GM19238 (cell line): ENCODE measurements at regions not wholly inside any gene's neighbourhood (a gene's known extent, or its start where the extent isn't known, plus 50 kb on each side); places are given as distances from the start of the nearest gene placed in this dataset.
"Not testable (repeated sequence)": the region's sequence is repeated elsewhere in the genome, so short reads cannot be mapped to it uniquely, and the experiment has no call there.

Experiments used
- DNase-seq: peaks from one replicate; pipeline ENCODE4 v3.0.0; 2011; ENCODE audit warnings: low spot score; ENCODE audit not compliant: insufficient read length

- no peak for DNase-seq
Measured at GRCh38 chr4:173769568-173769967, 239.5 kb upstream of the HAND2 start.

DNA sequence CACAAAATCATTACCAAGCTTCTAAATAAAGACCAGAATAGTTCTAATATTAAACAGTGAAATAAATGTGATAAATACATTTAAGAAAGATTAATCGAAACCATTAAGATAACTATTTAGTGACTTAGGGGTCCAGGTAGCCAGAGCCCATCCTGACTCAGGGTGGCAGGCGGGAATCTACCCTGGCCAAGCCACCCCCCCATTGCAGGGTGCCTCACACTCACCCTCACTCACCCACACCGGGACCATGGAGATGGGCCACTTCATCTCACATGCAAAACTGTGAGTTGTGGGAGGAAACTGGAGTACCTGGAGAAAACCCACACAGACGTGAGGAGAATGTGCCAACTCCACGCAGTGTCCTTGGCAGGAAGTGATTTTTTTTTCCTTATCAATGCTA, 237.6 kb upstream of the HAND2 start:
- no peak for DNase-seq

- no peak for DNase-seq
Measured at GRCh38 chr4:173766171-173766600, 236.2 kb upstream of the HAND2 start.

DNA sequence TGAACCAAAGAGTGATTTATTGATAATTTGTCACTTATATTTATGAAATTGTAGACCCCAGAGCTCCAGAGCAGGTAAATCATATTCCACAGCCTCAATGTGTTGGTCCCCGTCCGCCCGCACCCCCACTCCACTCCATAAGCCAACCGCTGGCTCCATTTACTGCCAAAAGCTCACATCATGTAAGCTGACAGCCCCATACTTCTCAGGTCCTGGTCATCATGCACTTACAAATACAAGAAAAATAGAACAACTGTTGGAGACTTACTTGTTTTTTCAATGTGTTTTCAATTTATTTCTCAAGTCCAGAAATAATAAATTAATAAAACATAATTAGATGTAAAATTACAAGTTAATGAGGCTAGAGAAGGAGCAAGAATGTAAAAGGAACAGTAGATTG, 235.7 kb upstream of the HAND2 start:
- DNase-seq = no peak

GRCh38 chr4:173763389-173763788, 233.4 kb upstream of the HAND2 start:
- DNase-seq = no peak

- DNase-seq = no peak
Measured at GRCh38 chr4:173761938-173762337, 231.9 kb upstream of the HAND2 start.

DNA sequence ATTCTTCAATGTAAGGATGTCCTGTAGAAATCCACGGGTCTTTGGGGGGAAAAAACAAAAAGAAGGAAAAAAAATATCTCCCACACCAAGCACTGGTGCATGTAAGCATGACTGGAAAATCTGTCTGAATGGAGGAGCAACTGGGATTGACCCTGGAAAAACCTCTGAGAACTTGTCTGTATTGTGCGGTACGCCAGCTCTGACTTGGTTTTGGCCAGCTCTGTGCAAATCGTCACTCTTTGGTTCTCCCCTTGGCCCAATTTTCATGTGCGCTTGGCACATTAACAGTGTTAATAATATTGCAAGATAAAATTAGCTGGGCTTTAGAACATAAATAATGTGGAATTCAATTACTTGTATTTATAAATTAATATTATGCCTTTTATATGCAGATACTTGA, 231.2 kb upstream of the HAND2 start:
- no peak for DNase-seq

DNA sequence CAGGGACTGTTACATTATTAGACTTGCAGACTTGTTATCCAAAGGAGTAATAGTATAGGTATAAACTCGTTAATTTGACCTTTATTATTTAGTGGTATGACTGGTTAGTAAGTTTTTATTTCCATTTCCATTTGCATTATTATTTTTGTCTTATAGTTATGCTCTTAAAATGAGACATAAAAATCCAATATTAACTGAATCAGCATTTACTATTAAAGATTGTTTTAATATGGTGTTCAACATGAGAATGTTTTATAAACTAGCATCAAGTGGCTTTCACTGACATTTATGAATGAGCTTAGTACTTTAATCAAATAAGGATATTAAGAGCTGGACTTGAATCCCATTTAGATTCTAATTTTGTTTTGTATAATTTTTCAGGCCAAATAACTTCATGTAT, 228.1 kb upstream of the HAND2 start:
- no peak for DNase-seq

- no peak for DNase-seq
Measured at GRCh38 chr4:173753408-173753807, 223.4 kb upstream of the HAND2 start.

GRCh38 chr4:173752610-173753230, 222.7 kb upstream of the HAND2 start:
- DNase-seq = no peak

GRCh38 chr4:173748353-173748752, 218.3 kb upstream of the HAND2 start:
- DNase-seq = no peak

DNA sequence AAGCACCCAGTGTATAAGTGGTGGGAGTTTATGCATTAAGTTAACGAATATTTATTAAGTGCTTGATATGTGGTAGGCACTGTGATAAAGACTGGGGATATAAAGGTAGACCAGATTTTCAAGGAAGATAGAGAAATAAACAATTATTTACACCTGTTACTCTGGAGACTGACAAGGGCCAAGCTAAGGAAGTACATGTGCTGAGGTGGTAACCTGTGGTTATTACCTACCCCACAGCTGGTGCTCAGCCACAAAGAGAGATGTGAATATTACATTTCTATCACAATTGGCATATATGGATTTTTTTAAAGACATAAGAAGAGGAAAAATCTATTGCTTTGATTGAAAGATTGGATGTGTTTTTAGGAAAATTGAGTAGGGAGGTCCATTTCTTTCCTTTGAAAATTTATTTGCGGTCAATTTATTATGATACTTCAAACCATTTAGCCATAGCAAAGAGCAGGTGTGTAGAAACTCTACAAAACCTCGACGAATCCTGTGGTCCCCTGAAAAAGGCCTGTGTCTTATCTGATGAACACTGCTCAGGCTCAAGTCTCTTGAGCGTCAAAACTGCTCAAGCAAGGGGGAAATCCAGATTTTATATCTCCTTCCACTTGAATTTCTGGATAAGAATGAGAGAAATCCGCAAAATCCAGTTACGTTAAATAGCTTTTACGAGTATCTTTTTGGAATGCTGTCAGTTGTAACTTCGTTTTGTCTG, 217.7 kb upstream of the HAND2 start:
- no peak for DNase-seq

GRCh38 chr4:173746424-173746823, 216.4 kb upstream of the HAND2 start:
- no peak for DNase-seq

GRCh38 chr4:173745765-173746164, 215.7 kb upstream of the HAND2 start:
- DNase-seq = no peak

GRCh38 chr4:173736840-173737239, 206.8 kb upstream of the HAND2 start:
- DNase-seq = no peak

DNA sequence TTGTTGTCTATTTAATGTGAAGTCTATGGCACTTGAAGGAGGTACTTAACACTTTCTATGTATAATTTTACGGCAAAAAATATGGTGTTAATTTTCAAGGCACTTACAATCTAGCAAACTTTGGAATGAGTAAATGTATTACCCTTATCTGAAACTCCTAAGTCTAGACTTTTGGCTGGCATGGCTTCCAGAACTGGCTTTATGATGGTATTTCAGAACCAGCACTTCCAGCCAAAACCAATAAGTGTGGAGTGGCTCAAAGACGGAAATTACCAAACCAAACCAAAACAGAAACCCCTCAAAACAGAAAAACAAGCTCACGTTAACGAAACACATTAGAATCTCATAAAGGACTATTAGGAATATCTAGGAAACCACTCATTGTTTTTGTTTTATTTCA, 205.6 kb upstream of the HAND2 start:
- DNase-seq = no peak

DNA sequence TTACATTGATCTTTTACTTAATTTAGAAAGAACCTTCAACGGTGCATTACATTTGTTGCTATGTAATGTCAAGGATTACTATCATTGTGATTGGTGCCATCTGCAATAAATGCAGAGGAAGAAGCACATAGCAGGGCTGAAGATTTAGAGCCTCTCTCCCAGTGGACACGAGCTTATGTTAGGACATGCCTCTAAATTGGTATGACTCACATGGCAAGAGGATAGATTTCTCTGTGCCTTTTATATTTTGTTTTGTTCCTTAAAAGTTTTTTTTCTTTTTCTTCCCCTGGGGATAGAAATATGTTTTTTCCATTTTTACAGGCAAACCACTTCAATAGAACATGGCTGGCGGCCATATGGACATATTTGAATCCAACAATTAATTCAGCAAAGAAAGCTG, 205.0 kb upstream of the HAND2 start:
- no peak for DNase-seq

DNA sequence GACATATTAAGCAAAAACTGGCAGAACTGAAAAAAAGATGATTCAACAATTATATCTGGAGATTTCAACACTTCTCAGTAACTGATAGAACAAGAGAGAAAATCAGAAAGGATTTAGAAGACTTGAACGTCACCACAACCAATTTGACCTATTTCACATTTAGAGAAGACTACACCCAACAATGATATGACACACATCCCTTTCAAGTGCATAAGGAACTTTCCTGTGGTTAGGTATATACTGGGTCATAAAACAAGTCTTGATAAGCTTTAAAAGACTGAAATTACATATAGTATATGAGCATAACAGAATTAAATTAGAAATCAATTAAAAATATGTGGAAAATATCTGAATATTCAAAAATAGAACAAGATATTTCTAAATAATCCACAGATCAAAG, 201.2 kb upstream of the HAND2 start:
- no peak for DNase-seq

DNA sequence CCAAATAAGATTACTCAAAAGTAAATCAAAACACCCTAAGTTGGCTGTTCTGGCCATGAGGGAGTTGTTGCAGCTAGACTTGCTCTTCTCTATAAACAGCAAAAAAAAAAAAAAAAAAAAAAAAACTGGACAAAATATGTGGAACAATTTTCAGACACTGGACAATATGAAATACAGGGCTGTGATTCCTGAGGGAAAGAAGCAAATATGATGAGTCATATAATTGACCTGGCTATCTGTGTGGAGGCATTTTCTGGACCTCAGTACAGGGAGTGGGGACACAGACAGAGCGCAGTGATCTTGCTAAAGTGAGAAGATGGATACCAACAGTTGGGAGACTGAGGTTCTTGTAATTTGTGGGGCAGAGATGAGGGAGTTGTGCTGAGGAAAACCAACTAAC, 192.0 kb upstream of the HAND2 start:
- no peak for DNase-seq

- DNase-seq = not testable (repeated sequence)
Measured at GRCh38 chr4:173718504-173718903, 188.5 kb upstream of the HAND2 start.

DNA sequence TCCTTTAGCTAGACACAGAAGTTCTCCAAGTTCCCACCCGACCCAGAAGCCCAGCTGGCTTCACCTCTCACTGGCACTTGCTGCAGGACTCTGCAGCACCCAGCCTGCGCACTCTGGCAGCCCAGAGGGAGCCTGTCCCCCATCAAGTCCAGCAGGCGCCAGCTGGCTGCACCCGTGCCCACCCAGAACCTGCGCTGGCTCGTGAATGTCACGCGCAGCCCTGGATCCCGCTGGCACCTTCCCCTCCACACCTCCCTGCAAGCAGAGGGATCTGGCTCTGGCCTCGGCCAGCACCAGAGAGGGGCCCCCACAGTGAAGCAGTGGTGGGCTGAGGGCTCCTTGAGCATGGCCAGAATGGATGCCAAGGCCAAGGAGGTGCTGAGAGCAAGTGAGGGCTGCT, 187.6 kb upstream of the HAND2 start:
- no peak for DNase-seq

DNA sequence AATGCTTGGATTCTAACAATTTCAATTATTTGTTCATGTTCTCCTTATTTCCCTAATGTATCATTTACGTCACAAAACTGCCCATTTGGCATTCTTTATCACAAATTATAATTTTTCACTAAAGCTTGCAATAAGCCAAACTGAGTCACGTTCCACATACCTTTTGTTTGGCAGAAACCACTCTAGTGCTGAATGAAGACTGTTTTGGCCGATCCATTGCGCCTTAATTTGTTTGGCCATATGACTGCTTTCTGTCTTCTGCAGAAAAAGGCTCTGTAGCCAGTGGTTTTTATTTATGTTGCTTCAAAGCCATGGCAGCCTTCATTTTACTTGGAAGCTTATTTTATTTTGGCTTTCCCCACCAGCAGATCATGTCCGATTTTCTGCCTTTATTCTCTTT, 184.4 kb upstream of the HAND2 start:
- no peak for DNase-seq

DNA sequence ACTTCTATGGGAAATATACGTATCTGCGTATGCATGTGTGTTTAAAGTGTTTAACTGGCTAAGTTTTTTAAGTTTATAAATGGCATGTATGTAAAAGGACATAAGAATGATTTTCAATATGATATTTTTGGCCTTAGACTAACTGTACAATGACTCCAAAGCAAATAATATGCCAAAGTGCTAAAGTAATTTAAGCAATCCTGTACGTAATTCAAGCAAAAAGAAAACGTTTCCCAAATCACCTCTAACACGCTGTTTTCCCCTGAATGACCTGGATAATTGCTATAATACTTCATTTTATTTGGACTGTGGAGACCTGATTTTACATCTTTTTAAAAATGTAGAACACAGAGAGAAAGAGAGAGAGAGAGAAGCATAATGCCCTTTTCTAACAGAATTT, 183.0 kb upstream of the HAND2 start:
- DNase-seq = no peak
